ENCODE measurements at regions not wholly inside any gene's neighbourhood (a gene's known extent, or its start where the extent isn't known, plus 50 kb on each side); places are given as distances from the start of the nearest gene placed in this dataset.
A peak's percentile ranks its signal among the peaks of the same experiment; 100 is the strongest.
"Not testable (repeated sequence)": the region's sequence is repeated elsewhere in the genome, so short reads cannot be mapped to it uniquely, and the experiment has no call there.

GRCh38 chr6:62803094-62803493, 408.2 kb upstream of the FKBP1C start:
- H3K4me3 ChIP-seq (ENCODE audit: low read depth, low read length, poor library complexity, severe bottlenecking) = no peak overlapping the region
- peaks cover 19% of the 10 kb centered on the region for H3K9me3 ChIP-seq (ENCODE audit: low read depth, low read length, poor library complexity, severe bottlenecking)
- no peaks in the 10 kb centered on the region for H3K27me3 ChIP-seq (replicated peaks; ENCODE audit: insufficient read depth, low read depth, low read length, poor library complexity)
- DNase-seq (ENCODE audit: low spot score) = no peak
- intact Hi-C loops (cut with micrococcal nuclease; ENCODE audit: unreplicated experiment) = no loop called here
- no TSS peak for BruUV-seq (replicated peaks)
- H3K36me3 ChIP-seq (ENCODE audit: insufficient read depth, low read length, poor library complexity, severe bottlenecking) = no peaks in the 10 kb centered on the region
- ChIA-PET POLR2A (ENCODE audit: low non-redundant PET) (no interaction called here), CTCF (no interaction called here)
- no peak for TF ChIP-seq EZH2 (IDR thresholded peaks at IDR 0.05; ENCODE audit: borderline replicate concordance, low read depth, low read length, poor library complexity, severe bottlenecking)
- TF ChIP-seq, protein P1, sequence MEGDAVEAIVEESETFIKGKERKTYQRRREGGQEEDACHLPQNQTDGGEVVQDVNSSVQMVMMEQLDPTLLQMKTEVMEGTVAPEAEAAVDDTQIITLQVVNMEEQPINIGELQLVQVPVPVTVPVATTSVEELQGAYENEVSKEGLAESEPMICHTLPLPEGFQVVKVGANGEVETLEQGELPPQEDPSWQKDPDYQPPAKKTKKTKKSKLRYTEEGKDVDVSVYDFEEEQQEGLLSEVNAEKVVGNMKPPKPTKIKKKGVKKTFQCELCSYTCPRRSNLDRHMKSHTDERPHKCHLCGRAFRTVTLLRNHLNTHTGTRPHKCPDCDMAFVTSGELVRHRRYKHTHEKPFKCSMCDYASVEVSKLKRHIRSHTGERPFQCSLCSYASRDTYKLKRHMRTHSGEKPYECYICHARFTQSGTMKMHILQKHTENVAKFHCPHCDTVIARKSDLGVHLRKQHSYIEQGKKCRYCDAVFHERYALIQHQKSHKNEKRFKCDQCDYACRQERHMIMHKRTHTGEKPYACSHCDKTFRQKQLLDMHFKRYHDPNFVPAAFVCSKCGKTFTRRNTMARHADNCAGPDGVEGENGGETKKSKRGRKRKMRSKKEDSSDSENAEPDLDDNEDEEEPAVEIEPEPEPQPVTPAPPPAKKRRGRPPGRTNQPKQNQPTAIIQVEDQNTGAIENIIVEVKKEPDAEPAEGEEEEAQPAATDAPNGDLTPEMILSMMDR (conservative IDR thresholded peaks at IDR 0.05; ENCODE audit: low read depth, low read length) = no peak
- no peak overlapping the region for H3K27ac ChIP-seq (ENCODE audit: low read depth, low read length, poor library complexity, severe bottlenecking)
- H3K4me1 ChIP-seq (ENCODE audit: insufficient read depth, low read length, poor library complexity, severe bottlenecking) = no peaks in the 10 kb centered on the region

- no peaks in the 10 kb centered on the region for H3K27me3 ChIP-seq (replicated peaks; ENCODE audit: insufficient read depth, low read depth, low read length, poor library complexity)
- no peak for TF ChIP-seq EZH2 (IDR thresholded peaks at IDR 0.05; ENCODE audit: borderline replicate concordance, low read depth, low read length, poor library complexity, severe bottlenecking)
- TF ChIP-seq, protein P1 (conservative IDR thresholded peaks at IDR 0.05; ENCODE audit: low read depth, low read length) = no peak
- DNase-seq (ENCODE audit: low spot score) = no peak
- peaks cover 16% of the 10 kb centered on the region for H3K9me3 ChIP-seq (ENCODE audit: low read depth, low read length, poor library complexity, severe bottlenecking)
- intact Hi-C loops (cut with micrococcal nuclease; ENCODE audit: unreplicated experiment) = no loop called here
- no peak overlapping the region for H3K4me3 ChIP-seq (ENCODE audit: low read depth, low read length, poor library complexity, severe bottlenecking)
- ChIA-PET CTCF (no interaction called here), POLR2A (ENCODE audit: low non-redundant PET) (no interaction called here)
- H3K4me1 ChIP-seq (ENCODE audit: insufficient read depth, low read length, poor library complexity, severe bottlenecking) = no peaks in the 10 kb centered on the region
- BruUV-seq (replicated peaks) = no TSS peak
- no peaks in the 10 kb centered on the region for H3K36me3 ChIP-seq (ENCODE audit: insufficient read depth, low read length, poor library complexity, severe bottlenecking)
- no peak overlapping the region for H3K27ac ChIP-seq (ENCODE audit: low read depth, low read length, poor library complexity, severe bottlenecking)
Observed at GRCh38 chr6:62797190-62797589, 414.1 kb upstream of the FKBP1C start.

- DNase-seq (ENCODE audit: low spot score) = peak; percentile 11
- CTCF ChIA-PET = no interaction called here
- H3K27ac ChIP-seq (ENCODE audit: low read depth, low read length, poor library complexity, severe bottlenecking) = no peak overlapping the region
- no peaks in the 10 kb centered on the region for H3K36me3 ChIP-seq (ENCODE audit: insufficient read depth, low read length, poor library complexity, severe bottlenecking)
- H3K9me3 ChIP-seq (ENCODE audit: low read depth, low read length, poor library complexity, severe bottlenecking) = peaks cover under 1% of the 10 kb centered on the region
- no peak for TF ChIP-seq EZH2 (IDR thresholded peaks at IDR 0.05; ENCODE audit: borderline replicate concordance, low read depth, low read length, poor library complexity, severe bottlenecking)
- TF ChIP-seq, protein P1 (conservative IDR thresholded peaks at IDR 0.05; ENCODE audit: low read depth, low read length) = peak; percentile 54
- POLR2A ChIA-PET (ENCODE audit: low non-redundant PET) = no interaction called here
- H3K4me3 ChIP-seq (ENCODE audit: low read depth, low read length, poor library complexity, severe bottlenecking) = no peak overlapping the region
- no TSS peak for BruUV-seq (replicated peaks)
- intact Hi-C loops (cut with micrococcal nuclease; ENCODE audit: unreplicated experiment) = no loop called here
- H3K4me1 ChIP-seq (ENCODE audit: insufficient read depth, low read length, poor library complexity, severe bottlenecking) = no peaks in the 10 kb centered on the region
- no peaks in the 10 kb centered on the region for H3K27me3 ChIP-seq (replicated peaks; ENCODE audit: insufficient read depth, low read depth, low read length, poor library complexity)
Observed at GRCh38 chr6:62775427-62776022, 435.7 kb upstream of the FKBP1C start.

DNA sequence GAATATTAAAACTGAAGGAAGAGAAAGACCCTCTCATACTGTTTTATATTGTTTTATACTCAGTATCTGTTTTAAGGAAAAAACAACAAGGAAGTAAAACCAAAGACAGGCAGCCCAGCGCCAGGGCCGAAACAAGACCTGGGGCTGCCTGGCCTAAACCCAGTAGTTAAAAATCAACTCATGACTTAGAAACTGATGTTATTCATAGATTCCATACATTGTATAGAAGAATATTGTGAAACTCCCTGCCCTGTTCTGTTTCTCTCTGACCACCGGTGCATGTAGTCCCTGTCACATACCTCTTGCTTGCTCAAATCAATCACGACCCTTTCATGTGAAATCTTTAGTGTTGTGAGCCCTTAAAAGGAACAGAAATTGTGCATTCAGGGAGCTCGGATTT, 445.1 kb upstream of the FKBP1C start:
- H3K4me1 ChIP-seq (ENCODE audit: insufficient read depth, low read length, poor library complexity, severe bottlenecking); POLR2A ChIA-PET (ENCODE audit: low non-redundant PET); BruUV-seq (replicated peaks); H3K27ac ChIP-seq (ENCODE audit: low read depth, low read length, poor library complexity, severe bottlenecking); H3K36me3 ChIP-seq (ENCODE audit: insufficient read depth, low read length, poor library complexity, severe bottlenecking); H3K4me3 ChIP-seq (ENCODE audit: low read depth, low read length, poor library complexity, severe bottlenecking); DNase-seq (ENCODE audit: low spot score); H3K27me3 ChIP-seq (replicated peaks; ENCODE audit: insufficient read depth, low read depth, low read length, poor library complexity); H3K9me3 ChIP-seq (ENCODE audit: low read depth, low read length, poor library complexity, severe bottlenecking); intact Hi-C loops (cut with micrococcal nuclease; ENCODE audit: unreplicated experiment); CTCF ChIA-PET: not testable (repeated sequence)

All from A673 (cell line).